Hematopoietic multipotent progenitor cell treated with erythropoietin and hydrocortisone succinate and interleukin-3 and kit ligand, for 4 days (in vitro differentiated cells): ENCODE measurements at regions not wholly inside any gene's neighbourhood (a gene's known extent, or its start where the extent isn't known, plus 50 kb on each side); places are given as distances from the start of the nearest gene placed in this dataset.

ENCODE experiments used
- DNase-seq: peaks from one replicate; pipeline ENCODE4 v3.0.0-alpha.2; 2015

GRCh38 chr3:168342946-168343850 lies 247.5 kb upstream of the GOLIM4 start:
- no peak for DNase-seq

GRCh38 chr3:168341956-168342936 lies 246.5 kb upstream of the GOLIM4 start:
- no peak for DNase-seq

GRCh38 chr3:168341192-168341815 lies 245.6 kb upstream of the GOLIM4 start:
- DNase-seq = no peak

- peak; percentile 27 for DNase-seq
Observed at GRCh38 chr3:168338161-168338560, 242.4 kb upstream of the GOLIM4 start.

- DNase-seq = peak; percentile 62
Observed at GRCh38 chr3:168336276-168336675, 240.6 kb upstream of the GOLIM4 start.

- DNase-seq = no peak
Observed at GRCh38 chr3:168333410-168333935, 237.7 kb upstream of the GOLIM4 start.

GRCh38 chr3:168331756-168332155 lies 236.0 kb upstream of the GOLIM4 start:
- no peak for DNase-seq

- no peak for DNase-seq
Observed at GRCh38 chr3:168330983-168331382, 235.3 kb upstream of the GOLIM4 start.

- DNase-seq = no peak
Observed at GRCh38 chr3:168327856-168328255, 232.1 kb upstream of the GOLIM4 start.

- DNase-seq = no peak
Observed at GRCh38 chr3:168325684-168326083, 230.0 kb upstream of the GOLIM4 start.

- DNase-seq = no peak
Observed at GRCh38 chr3:168322941-168323340, 227.2 kb upstream of the GOLIM4 start.

- no peak for DNase-seq
Observed at GRCh38 chr3:168314166-168314565, 218.4 kb upstream of the GOLIM4 start.

- DNase-seq = no peak
Observed at GRCh38 chr3:168312984-168313383, 217.3 kb upstream of the GOLIM4 start.

GRCh38 chr3:168307893-168308292 lies 212.2 kb upstream of the GOLIM4 start:
- DNase-seq = no peak

- no peak for DNase-seq
Observed at GRCh38 chr3:168295027-168295426, 199.3 kb upstream of the GOLIM4 start.

GRCh38 chr3:168292296-168292695 lies 196.6 kb upstream of the GOLIM4 start:
- DNase-seq = no peak

- no peak for DNase-seq
Observed at GRCh38 chr3:168289471-168290008, 193.8 kb upstream of the GOLIM4 start.

- no peak for DNase-seq
Observed at GRCh38 chr3:168288511-168289401, 193.0 kb upstream of the GOLIM4 start.

GRCh38 chr3:168285506-168285905 lies 189.8 kb upstream of the GOLIM4 start:
- no peak for DNase-seq

GRCh38 chr3:168284728-168285127 lies 189.0 kb upstream of the GOLIM4 start:
- no peak for DNase-seq

- no peak for DNase-seq
Observed at GRCh38 chr3:168275662-168276061, 179.9 kb upstream of the GOLIM4 start.
